Mesenteric fat pad (tissue), 1 donor: ENCODE measurements at regions not wholly inside any gene's neighbourhood (a gene's known extent, or its start where the extent isn't known, plus 50 kb on each side); places are given as distances from the start of the nearest gene placed in this dataset.

ENCODE experiments used
- DNase-seq: peaks from one replicate; pipeline ENCODE4 v3.0.0-alpha.2; 2020; ENCODE audit warnings: low spot score
- donor health status: DM: yes; HTN: yes; CAD: no.

GRCh38 chr1:104932949-104933679 is 1183.4 kb downstream of the AMY1C start:
- no peak for DNase-seq

DNA sequence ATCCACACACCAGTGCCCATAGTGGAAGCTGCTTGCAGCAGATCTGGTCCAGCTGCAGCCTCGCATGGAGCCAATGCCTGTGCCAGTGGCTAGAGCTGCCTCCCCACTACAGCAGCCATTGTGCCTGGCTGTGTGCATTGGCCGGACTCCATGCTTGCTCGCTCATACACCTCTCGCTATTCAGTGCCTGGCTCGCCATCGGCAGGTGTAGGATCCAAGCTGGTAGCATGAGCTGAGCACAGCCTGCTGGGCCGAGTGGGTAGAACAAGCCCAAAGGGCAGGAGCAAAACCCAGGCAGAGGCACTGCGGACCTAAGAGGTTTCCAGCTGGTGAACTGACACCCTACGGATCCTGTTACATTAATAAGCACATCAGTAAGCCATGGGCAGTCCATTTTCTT is 1184.1 kb downstream of the AMY1C start:
- DNase-seq = no peak

GRCh38 chr1:104945406-104945805 is 1195.7 kb downstream of the AMY1C start:
- no peak for DNase-seq

- DNase-seq = no peak
Observed at GRCh38 chr1:104946558-104947210, 1197.0 kb downstream of the AMY1C start.

DNA sequence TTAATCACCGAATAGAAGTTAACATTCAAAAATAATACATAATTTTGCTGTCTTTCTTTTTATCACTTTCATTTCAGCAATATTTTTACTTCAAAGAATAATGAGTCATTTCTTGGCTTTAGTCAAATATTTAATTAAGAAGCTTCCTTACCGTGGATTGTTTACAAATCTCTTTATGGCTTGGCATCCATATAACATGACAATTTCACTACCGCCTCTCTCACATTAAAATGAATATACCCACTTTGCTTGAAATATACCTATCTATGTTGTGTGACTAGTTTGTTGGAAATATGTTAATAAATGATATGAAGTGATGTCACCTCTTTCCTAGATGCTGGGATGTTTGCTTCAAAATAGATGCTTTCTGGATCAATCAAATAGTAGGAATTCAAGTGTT is 1203.9 kb downstream of the AMY1C start:
- no peak for DNase-seq

DNA sequence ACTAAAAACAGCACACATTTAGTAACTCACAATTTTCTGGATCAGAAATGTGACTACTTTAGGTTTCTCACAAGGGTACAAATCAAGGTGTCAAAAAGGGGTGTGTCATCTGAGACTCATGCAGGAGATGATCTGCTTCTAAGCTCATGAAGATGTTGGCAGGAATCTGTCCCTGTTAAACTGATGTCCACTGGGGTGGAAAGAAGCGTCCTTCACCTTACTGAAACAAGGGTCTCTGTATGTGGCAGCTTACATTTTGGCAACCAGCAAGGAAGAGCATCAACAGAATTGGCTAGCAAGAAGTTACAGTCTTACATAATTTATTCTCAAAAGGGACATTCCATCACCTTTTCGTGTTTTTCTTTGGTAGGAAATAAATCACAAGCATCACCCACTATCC is 1223.8 kb downstream of the AMY1C start:
- no peak for DNase-seq

GRCh38 chr1:104979651-104980050 is 1230.0 kb downstream of the AMY1C start:
- no peak for DNase-seq

DNA sequence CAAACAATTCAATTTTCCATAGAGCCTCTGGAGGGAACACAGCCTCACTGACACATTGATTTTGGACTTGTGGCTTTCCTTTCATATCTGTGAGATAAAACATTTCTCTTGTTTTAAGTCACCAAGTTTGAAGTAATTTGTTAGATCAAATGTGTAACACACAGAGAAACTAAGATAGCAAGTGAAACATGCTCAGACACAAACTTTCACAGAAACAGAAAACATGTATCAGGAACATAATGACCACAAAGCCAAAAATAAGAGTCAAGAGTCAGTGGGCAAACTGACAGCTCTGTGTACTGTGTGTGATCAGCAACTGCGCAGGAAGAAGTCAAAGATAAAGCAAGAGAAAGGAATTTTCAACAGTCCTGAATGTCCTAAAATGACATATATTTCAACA is 1237.5 kb downstream of the AMY1C start:
- no peak for DNase-seq

- no peak for DNase-seq
Observed at GRCh38 chr1:104989012-104989411, 1239.3 kb downstream of the AMY1C start.

GRCh38 chr1:104991702-104992101 is 1242.0 kb downstream of the AMY1C start:
- no peak for DNase-seq

DNA sequence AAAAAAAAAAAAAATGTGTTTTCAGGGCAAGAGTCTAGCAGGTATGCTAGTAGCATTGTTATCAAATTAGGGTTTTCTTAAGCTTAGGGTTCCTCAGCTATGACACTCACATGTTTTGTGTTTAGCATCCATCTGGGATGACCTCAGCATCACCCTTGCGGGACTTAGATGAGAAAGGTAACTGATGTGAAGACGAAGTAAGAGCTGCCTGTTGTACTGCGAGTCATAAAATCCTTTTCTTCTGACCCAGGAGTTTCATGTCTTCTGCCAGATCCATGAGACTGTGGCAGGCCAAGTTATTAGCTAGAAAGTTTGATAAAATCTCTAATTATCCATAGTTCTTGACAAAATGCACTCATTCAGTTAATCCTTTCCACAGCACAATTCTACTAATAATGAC is 1251.1 kb downstream of the AMY1C start:
- no peak for DNase-seq

DNA sequence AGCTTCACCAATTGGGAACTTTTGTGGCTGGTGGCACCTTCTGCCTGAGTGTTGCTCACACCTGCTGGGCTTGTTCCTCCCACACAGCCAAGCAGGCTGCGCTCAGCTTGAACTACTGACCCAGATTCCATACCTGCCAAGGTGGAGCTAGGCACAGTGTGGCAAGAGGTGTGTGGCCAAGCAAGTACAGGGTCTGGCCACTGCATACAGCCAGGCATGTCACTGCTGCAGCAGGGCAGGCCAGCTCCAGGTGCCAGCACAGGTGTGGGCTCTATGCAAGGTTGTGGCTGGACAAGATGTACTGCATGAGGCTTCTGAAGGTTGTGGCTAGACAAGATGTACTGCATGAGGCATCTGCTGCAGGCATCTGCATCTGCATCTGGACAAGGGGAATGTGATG is 1254.8 kb downstream of the AMY1C start:
- no peak for DNase-seq

- no peak for DNase-seq
Observed at GRCh38 chr1:105005594-105006195, 1256.0 kb downstream of the AMY1C start.

GRCh38 chr1:105017587-105017986 is 1267.9 kb downstream of the AMY1C start:
- no peak for DNase-seq

- DNase-seq = no peak
Observed at GRCh38 chr1:105023719-105024118, 1274.0 kb downstream of the AMY1C start.

GRCh38 chr1:105027838-105028471 is 1278.3 kb downstream of the AMY1C start:
- DNase-seq = no peak

DNA sequence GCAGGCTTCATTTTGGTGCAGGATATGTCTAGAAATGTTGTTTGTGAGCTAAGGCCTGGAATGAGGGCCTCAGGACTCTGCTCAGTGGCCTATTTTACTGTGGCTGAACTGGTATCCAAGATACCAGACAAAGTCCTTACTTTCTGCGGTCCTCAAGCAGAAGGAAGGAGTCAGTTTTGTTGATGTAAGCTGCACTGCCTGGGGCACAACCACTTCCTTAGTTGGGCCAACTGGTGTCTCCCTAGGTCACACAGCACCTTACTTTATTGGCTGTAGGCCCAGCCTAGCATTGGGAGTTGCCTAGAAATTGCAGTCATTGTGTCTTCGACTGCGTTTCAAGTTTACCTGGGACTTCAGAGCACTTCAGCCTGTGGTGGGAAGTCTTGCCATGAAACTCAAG is 1322.7 kb downstream of the AMY1C start:
- DNase-seq = no peak

- DNase-seq = no peak
Observed at GRCh38 chr1:105072850-105073249, 1323.2 kb downstream of the AMY1C start.

DNA sequence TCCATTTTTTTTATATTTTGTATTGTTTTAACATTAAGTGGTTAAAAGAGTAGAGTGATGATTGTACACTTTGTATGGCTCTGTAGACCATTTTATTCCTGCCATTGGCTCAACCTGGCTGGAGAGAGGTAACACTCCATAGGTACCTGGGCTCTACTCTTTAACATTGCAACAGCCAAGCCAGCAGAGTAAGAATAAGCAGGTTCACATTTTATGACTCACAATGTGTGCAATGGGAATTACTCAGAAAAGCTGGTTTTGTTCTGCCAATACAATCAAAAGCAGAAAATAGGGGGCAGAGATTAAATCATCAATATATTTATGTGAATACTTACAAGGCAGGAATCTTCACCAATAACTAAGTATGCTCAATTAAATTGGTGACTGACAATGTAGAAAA is 1324.0 kb downstream of the AMY1C start:
- no peak for DNase-seq

GRCh38 chr1:105083611-105084010 is 1333.9 kb downstream of the AMY1C start:
- DNase-seq = no peak

DNA sequence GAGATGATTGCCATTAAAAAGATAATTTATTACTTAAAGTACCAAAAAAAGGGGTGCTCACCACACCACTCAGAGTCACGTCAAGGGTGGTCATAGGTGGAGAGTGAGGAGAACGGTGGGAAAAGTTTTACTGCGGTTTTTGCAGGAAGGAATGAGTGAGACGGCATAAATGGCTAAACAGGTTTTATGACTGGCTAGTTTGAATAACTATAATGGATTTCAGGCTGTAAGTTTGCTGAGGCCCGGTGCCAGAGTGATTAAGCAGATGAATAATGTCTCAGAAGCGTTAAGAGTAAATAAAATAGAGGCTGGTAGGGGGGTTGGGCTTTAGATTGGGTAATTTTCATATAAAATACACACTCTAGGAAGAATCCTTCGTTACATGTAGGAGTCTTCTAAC is 1337.8 kb downstream of the AMY1C start:
- DNase-seq = no peak

DNA sequence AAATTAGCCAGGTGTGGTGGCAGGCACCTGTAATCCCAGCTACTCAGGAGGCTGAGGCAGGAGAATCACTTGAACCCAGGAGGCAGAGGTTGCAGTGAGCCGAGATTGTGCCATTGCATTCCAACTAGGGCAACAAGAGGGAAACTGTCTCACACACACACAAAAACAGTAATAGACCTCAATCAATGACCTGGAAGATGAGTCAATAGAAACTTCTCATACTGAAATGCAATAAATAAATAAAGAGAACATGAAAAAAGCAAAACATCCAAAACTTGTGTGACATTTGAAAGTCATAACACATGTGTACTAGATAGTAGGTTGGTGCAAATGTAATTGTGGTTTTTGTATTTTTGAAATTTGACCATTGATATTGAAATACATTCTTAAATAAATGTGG is 1338.5 kb downstream of the AMY1C start:
- no peak for DNase-seq
